GM21737 (cell line): ENCODE measurements at regions not wholly inside any gene's neighbourhood (a gene's known extent, or its start where the extent isn't known, plus 50 kb on each side); places are given as distances from the start of the nearest gene placed in this dataset.
"Not testable (repeated sequence)": the region's sequence is repeated elsewhere in the genome, so short reads cannot be mapped to it uniquely, and the experiment has no call there.

Experiments
- ATAC-seq: cut with Tn5 transposase; IDR thresholded peaks from one replicate; pipeline ENCODE4 v1.9.1; 2021; ENCODE audit warnings: mild to moderate bottlenecking, moderate library complexity; ENCODE audit not compliant: unreplicated experiment

- no peak for ATAC-seq
Measured at GRCh38 chr4:187046471-187046870, 322.8 kb upstream of the FAT1 start.

- ATAC-seq: no peak
Measured at GRCh38 chr4:187059021-187059420, 335.4 kb upstream of the FAT1 start.

DNA sequence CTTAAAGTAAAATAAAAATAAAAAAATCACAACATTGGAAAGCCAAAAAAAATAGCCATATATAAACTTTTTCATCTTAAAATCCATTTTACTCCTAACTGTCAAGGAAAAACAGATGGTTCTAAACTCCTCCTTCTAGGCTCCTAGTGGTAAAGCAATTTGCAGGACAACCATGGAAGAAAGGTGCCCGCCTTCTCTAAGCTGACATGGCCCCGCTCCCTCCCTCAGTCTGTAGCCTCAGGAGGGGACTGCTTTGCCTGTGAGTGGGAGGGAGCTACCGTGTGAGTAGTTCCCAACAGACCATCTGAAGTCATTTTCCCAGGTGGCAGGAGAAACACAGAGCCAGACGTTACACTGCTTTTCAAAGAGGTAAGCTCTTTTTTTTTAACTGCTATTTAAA, 336.2 kb upstream of the FAT1 start:
- ATAC-seq: no peak

- ATAC-seq: no peak
Measured at GRCh38 chr4:187060551-187060950, 336.9 kb upstream of the FAT1 start.

DNA sequence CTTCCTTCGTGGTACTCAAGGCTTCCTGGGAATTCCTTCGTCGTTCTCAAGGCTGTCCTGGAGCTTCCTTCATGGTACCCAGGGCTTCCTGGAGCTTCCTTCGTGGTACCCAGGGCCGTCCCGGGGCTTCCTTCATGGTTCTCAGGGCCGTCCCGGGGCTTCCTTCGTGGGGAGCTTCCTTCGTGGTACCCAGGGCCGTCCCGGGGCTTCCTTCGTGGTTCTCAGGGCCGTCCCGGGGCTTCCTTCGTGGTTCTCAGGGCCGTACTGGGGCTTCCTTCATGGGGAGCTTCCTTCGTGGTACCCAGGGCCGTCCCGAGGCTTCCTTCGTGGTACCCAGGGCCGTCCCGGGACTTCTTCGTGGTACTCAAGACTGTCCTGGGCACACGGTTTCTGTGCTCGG, 339.6 kb upstream of the FAT1 start:
- no peak for ATAC-seq

DNA sequence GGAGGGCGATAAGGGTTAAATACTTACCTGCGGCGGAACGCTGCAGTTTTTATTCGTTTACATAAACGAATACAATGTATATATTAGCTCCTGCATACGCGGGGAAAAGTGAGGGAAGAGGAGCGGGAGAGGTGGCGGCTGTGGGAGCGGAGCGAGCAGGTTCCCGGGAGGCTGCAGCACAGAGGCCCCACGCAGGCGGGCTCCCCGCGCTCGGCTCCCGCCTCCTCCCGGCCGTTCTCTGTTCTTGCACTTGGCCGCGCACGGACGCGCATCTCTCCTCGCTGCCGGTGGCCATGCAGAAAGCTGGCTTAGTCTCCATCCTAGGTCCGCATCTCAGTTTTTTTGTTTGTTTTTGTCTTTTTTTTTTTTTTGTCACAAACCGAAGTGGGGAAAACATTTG, 340.4 kb upstream of the FAT1 start:
- ATAC-seq: no peak

DNA sequence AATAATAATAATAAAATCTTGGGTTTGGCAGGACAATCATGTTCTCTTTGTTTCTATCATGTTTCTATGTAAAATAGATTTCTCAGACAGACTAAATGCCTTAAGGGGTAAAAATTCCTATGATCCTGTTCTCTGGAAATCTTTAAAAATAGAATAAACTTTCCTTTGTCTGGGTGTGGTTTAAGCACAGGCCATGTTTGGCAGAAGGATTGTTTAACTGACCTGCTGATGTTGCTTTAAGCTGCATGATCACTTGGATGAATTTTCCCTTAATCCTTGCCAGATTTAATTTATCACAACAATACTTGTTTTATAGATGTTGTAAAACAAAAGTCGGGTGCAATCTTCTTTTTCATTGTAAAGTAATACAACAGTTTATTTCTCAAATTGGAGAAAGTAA, 341.7 kb upstream of the FAT1 start:
- ATAC-seq: no peak

GRCh38 chr4:187065806-187066205, 342.1 kb upstream of the FAT1 start:
- ATAC-seq: no peak

- ATAC-seq: no peak
Measured at GRCh38 chr4:187069398-187069797, 345.7 kb upstream of the FAT1 start.

DNA sequence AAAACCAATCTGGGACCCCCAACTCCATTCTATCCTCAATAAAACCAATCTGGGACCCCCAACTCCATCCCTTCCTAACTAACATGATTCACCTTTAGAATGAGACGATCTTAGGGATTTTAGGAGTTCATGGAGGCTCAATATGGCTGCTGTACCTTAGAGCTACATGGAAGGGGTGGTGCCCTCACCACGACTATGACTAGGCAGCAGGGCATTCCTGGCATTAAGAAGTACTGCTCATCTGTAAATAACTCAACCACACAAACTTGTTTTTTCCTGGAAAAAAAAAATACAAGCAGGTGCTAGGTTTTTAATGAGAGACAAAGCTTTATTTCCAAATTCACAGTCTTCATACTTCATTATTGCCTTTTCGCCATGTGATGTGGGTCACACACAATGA, 346.5 kb upstream of the FAT1 start:
- no peak for ATAC-seq

- ATAC-seq: no peak
Measured at GRCh38 chr4:187070740-187071139, 347.1 kb upstream of the FAT1 start.

DNA sequence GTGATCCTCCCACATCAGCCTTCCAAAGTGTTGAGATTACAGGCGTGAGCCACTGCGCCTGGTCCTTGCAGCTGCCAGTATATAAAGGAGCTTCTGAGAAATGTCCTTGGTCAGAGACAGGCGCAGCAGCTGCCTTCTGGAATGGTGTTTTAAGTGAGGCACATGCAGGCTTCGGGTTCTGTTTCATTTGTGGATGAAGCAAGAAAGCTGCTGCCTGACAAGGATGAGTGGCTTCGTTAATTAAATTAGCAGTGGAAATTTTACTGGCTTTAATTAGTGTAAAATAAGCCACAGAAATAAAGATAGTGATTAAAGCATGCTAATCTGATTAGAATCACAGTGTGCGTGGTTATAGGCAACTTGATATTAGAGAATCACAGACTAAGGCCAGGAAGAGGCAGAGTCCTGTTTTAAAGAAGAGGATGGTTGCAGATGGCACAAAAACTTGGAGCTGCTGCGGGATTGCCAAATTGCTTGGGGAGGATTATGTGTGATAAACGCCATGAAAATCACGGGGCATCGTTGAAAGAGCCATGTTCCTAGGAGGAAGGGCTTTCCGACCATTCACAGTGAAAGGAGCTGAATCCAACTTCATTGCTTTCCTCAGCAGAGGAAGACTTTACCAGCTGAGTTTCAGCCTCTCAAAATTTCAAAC, 348.4 kb upstream of the FAT1 start:
- no peak for ATAC-seq

GRCh38 chr4:187073820-187074219, 350.2 kb upstream of the FAT1 start:
- ATAC-seq: no peak

GRCh38 chr4:187075514-187075913, 351.9 kb upstream of the FAT1 start:
- ATAC-seq: no peak

GRCh38 chr4:187077744-187078401, 354.2 kb upstream of the FAT1 start:
- ATAC-seq: no peak

- ATAC-seq: no peak
Measured at GRCh38 chr4:187084701-187085100, 361.0 kb upstream of the FAT1 start.

GRCh38 chr4:187085339-187085738, 361.7 kb upstream of the FAT1 start:
- ATAC-seq: no peak

DNA sequence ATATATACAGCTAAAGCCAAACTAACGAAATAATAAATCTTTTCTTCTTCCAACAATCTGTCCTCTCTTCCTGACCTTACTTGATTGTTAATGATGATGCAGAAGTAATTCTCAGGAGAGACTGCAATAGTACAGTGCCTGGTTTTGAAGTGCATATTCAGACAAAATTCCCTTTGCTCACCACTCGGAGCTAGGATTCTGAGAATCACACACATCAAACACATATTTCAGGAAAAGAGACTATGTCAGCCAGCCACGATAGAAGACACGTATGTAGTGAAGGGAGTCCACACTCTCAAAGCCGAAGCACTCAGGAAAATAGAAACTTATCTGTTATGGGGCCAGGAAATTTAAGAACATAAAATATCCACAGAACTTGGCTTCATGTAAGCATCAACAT, 362.5 kb upstream of the FAT1 start:
- ATAC-seq: no peak

DNA sequence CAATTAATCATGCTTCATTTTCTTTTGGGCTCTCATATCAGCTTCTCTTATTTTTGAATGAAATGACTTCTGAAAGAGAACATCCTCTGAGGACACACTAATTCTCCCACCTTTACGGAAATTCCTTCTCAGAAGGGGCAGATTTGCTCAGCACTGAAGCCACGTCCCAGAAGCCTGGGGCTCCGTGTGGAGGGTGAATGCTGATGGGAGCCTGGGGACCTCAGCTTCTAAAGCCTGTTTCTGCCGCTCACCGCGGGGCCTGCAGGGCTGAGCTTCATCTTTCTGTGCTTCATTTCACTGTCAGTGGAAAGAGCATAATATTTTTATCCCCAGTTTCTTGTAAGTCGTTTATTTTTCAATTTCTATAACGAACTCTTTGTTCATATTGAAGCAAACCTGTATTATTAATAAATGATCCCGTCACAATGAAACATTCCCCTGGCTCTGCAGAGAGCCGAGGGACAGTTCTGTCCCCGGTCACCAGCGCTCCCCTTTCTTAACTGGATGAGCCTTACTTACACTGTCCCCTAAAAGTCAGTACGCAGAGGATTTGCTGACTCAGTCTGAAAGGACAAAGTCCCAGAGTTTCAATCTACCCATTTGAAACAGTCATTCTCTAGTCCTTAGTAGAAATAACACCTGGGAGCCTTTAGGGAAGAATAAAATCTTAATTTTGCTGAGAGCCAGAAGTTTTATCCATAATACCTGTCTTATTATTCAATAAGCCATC, 364.6 kb upstream of the FAT1 start:
- no peak for ATAC-seq

GRCh38 chr4:187090401-187090800, 366.7 kb upstream of the FAT1 start:
- ATAC-seq: no peak

- ATAC-seq: not testable (repeated sequence)
Measured at GRCh38 chr4:187090832-187091231, 367.2 kb upstream of the FAT1 start.

GRCh38 chr4:187094144-187094543, 370.5 kb upstream of the FAT1 start:
- ATAC-seq: no peak
